ENCODE measurements at regions not wholly inside any gene's neighbourhood (a gene's known extent, or its start where the extent isn't known, plus 50 kb on each side); places are given as distances from the start of the nearest gene placed in this dataset.

DNA sequence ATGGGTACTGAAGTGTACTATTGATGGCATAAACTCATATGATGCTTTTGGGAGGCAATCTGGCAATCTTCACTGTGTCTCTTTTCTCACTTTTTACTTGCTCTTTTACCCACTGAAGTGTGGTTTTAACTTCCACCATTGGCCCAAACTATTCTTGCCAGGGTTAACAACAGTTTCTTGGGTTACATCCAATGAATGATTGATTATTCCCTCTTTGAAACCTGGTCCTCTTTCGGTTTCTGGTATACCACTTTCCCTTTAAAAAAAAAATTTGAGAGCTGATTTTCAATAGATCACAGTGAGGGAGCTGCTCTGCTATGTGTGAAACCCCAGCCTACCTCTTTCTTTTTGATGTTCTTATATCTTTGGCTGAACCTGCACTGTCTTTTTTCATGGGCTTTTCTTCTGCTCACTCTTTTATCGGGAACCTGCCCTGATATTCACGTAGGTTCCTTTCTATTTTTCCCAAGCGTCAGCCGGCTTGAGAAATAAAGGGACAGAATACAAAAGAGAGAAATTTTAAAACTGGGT is 56.1 kb upstream of the OR4E1 start:
- no peak for DNase-seq (ENCODE audit: low spot score)

DNA sequence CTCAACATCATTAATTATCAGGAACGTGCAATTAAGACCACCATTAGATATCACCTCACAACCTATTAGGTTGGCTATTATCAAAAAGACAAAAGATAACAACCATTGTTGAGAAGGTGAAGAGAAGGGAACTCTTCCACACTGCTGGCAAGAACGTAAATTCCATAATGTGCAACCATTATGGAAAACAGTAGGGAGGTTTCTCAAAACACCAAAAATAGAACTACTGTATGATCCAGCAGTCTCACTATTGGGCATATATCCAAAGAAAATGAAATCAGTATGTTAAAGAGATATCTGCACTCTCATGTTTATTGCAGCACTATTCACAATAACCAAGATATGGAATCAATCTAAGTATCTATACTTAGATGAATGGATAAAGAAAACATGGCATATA is 51.6 kb upstream of the OR4E1 start:
- DNase-seq (ENCODE audit: low spot score), result no peak

DNA sequence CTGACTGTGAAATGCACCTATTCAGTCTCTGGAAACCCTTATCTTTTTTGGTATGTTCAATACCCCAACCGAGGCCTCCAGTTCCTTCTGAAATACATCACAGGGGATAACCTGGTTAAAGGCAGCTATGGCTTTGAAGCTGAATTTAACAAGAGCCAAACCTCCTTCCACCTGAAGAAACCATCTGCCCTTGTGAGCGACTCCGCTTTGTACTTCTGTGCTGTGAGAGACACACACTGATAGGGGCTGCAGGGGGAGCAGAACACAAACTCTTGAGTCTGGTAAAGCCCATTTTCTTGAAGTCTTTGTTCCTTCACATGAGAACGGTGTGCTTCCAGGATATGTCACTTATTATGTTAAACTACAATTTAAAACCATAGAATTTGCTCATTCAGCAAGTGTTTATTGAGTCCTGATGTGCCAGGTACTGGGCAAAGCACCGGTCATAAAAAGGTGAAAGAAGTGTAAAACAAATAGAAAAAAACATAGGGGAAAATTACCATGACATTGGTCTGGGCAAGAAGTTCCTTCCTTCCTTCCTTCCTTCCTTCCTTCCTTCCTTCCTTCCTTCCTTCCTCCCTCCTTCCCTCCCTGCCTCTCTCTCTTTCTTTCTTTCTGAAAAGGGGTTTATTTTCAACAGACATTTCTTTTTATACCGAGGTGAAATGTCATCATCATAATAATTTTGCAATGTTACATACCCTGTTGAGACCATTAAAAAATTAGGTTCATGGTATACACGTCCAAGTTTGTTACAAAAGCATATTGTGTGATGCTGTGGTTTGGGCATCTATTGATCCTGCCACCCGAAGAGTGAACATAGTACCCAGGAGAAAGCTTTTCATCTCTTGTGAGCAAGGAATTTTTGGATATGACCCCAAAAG is 50.7 kb upstream of the OR4E1 start:
- DNase-seq (ENCODE audit: low spot score), result no peak

DNA sequence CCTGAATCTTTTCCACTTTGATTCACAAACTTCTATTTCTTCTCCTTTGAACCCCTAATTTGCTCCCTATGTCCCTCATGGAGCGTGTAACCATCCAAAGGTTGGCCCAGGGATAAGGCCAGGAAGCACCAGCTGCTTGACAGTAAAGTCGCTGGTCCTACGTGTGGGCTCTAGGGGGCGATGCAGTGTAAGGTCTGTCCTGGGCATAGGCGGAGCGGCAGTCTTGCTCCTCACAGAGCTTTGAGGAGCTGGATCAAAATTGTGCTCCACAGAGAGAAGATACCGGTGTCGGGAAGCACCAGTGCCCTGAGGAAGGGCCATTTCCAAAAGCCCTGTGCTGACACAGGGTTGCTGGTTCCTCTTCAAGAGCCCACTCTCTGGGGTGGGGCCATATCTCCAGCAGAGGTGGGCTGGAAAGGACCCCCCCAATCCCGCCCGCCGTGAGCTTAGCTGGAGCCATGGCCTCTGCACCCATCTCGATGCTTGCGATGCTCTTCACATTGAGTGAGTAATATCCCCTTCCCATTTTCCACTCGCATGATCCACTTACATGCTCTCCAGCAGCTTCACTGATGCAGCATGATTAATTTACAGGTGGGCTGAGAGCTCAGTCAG is 49.9 kb upstream of the OR4E1 start:
- peak; percentile 11 for DNase-seq (ENCODE audit: low spot score)

Measured in pons (tissue), 1 donor.